Upper lobe of left lung (tissue), 4 donors: ENCODE measurements at regions not wholly inside any gene's neighbourhood (a gene's known extent, or its start where the extent isn't known, plus 50 kb on each side); places are given as distances from the start of the nearest gene placed in this dataset.

Source experiments
- POLR2A ChIP-seq, 4 donors: fragments of 450-650 bp; IDR thresholded peaks; one replicate each; pipeline ENCODE4 v1.5.1; 2016 to 2017; ENCODE audit warnings: antibody characterized with exemption in 4 of 4, mild to moderate bottlenecking in 2 of 4
- TF ChIP-seq, protein P1 (sequence below), 6 experiments: fragments of 450-650 bp in 4 of 6; fragments of 200-600 bp in 2 of 6; sonication (generic) in 2 of 6; IDR thresholded peaks; one replicate each; pipeline ENCODE4 v1.5.1; 2016 to 2019; ENCODE audit warnings: antibody characterized with exemption in 6 of 6

- TF ChIP-seq POLR2A (IDR thresholded peaks at IDR 0.05), result no peak
- TF ChIP-seq, protein P1, sequence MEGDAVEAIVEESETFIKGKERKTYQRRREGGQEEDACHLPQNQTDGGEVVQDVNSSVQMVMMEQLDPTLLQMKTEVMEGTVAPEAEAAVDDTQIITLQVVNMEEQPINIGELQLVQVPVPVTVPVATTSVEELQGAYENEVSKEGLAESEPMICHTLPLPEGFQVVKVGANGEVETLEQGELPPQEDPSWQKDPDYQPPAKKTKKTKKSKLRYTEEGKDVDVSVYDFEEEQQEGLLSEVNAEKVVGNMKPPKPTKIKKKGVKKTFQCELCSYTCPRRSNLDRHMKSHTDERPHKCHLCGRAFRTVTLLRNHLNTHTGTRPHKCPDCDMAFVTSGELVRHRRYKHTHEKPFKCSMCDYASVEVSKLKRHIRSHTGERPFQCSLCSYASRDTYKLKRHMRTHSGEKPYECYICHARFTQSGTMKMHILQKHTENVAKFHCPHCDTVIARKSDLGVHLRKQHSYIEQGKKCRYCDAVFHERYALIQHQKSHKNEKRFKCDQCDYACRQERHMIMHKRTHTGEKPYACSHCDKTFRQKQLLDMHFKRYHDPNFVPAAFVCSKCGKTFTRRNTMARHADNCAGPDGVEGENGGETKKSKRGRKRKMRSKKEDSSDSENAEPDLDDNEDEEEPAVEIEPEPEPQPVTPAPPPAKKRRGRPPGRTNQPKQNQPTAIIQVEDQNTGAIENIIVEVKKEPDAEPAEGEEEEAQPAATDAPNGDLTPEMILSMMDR (IDR thresholded peaks at IDR 0.05), result no peak
Observed at GRCh38 chr15:87496795-87497194, 759.7 kb downstream of the NTRK3 start.
